HCT116 (cell line): ENCODE measurements at regions not wholly inside any gene's neighbourhood (a gene's known extent, or its start where the extent isn't known, plus 50 kb on each side); places are given as distances from the start of the nearest gene placed in this dataset.

Experiments
- ATAC-seq: fragments of 200-7000 bp; cut with Tn5 transposase; 2 replicates; pipeline ENCODE4 v1.9.1; 2020; ENCODE audit warnings: mild to moderate bottlenecking, moderate library complexity
- BruUV-seq: library from RNA; stranded (reverse); fragments of 400-500 nt; replicated peaks from 2 replicates; lab custom pipeline; 2021; lab: Mats Ljungman, UMichigan
- CTCF ChIA-PET: fragments of 300-600 bp; sonication (Branson Sonifier 250); formaldehyde crosslinking; loops from one replicate; lab custom pipeline; 2021; ENCODE audit warnings: antibody characterized with exemption; lab: Charles Lee
- POLR2A ChIA-PET: fragments of 300-600, 350-600 bp; sonication (Branson Sonifier 250); formaldehyde crosslinking; loops from one replicate; lab custom pipeline; 2021; ENCODE audit warnings: antibody characterized with exemption; lab: Charles Lee
- RAD21 ChIA-PET, 2 experiments: fragments of 300-600 bp; sonication (Branson Sonifier 250); formaldehyde crosslinking; loops; one replicate each; lab custom pipeline; 2023; ENCODE audit warnings: low total read pairs in 2 of 2; ENCODE audit not compliant: uncharacterized antibody in 2 of 2, unreplicated experiment in 2 of 2, low non-redundant PET in 1 of 2; lab: Charles Lee
- DNase-seq: peaks from one replicate; pipeline ENCODE4 v3.0.0-alpha.2; 2010; ENCODE audit warnings: low read depth, low spot score
- H2AFZ ChIP-seq: fragments of 200-600 bp; shearing (Covaris generic), sonication (generic); 2 replicates; pipeline ENCODE4 v1.6.1; 2017; ENCODE audit warnings: low read depth, mixed run types, mixed read lengths, antibody characterized with exemption, low read length; ENCODE audit not compliant: poor library complexity, severe bottlenecking
- H3K27ac ChIP-seq: 2 replicates; pipeline ENCODE4 v1.5.1; 2012; ENCODE audit warnings: low read depth, low read length
- H3K27me3 ChIP-seq: fragments of 200-600 bp; sonication (generic); 2 replicates; pipeline ENCODE4 v1.6.1; 2016; ENCODE audit warnings: mixed run types, low read length, mixed read lengths; ENCODE audit not compliant: insufficient read depth
- H3K36me3 ChIP-seq, 2 experiments: fragments of 200-500 bp in 1 of 2; fragments of 200-600 bp in 1 of 2; sonication (Bioruptor generic) in 1 of 2; sonication (generic) in 1 of 2; 2 replicates each; pipeline versions ENCODE4 v1.5.1 to v1.6.1; 2014 to 2016; ENCODE audit warnings: low read length in 2 of 2, inconsistent platforms in 1 of 2, mixed read lengths in 1 of 2, mixed run types in 1 of 2; ENCODE audit not compliant: insufficient read depth in 2 of 2, control insufficient read depth in 1 of 2
- H3K4me1 ChIP-seq, 2 experiments: fragments of 200-600 bp in 1 of 2; sonication (generic) in 1 of 2; 2 replicates each; pipeline versions ENCODE4 v1.5.1 to v1.6.1; 2012 to 2017; ENCODE audit warnings: low read length in 2 of 2, inconsistent platforms in 1 of 2, mild to moderate bottlenecking in 1 of 2, mixed read lengths in 1 of 2, mixed run types in 1 of 2, moderate library complexity in 1 of 2; ENCODE audit not compliant: insufficient read depth in 2 of 2, control insufficient read depth in 1 of 2
- H3K4me2 ChIP-seq: fragments of 200-600 bp; sonication (generic); 2 replicates; pipeline ENCODE4 v1.6.1; 2017; ENCODE audit warnings: mixed run types, low read length, mixed read lengths
- H3K4me3 ChIP-seq, 2 experiments: fragments of 200-600 bp in 1 of 2; sonication (generic) in 1 of 2; replicated peaks in 1 of 2; 2 replicates each; pipeline ENCODE4 v1.5.1; 2011 to 2016; ENCODE audit warnings: low read length in 2 of 2, control low read depth in 1 of 2, low read depth in 1 of 2, mild to moderate bottlenecking in 1 of 2, mixed read lengths in 1 of 2, mixed run types in 1 of 2
- H3K79me2 ChIP-seq: fragments of 200-600 bp; sonication (generic); 2 replicates; pipeline ENCODE4 v1.6.1; 2017; ENCODE audit warnings: mild to moderate bottlenecking, mixed run types, low read length, moderate library complexity, mixed read lengths; ENCODE audit not compliant: insufficient read depth
- H3K9ac ChIP-seq: fragments of 200-600 bp; sonication (generic); 2 replicates; pipeline ENCODE4 v1.6.1; 2016; ENCODE audit warnings: low read length, mixed read lengths
- H3K9me2 ChIP-seq: fragments of 200-600 bp; sonication (generic), shearing (Covaris generic); 2 replicates; pipeline ENCODE4 v1.6.1; 2017; ENCODE audit warnings: mixed run types, mild to moderate bottlenecking, moderate library complexity; ENCODE audit not compliant: insufficient read depth
- H3K9me3 ChIP-seq, 2 experiments: fragments of 200-500 bp in 1 of 2; fragments of 200-600 bp in 1 of 2; sonication (Bioruptor generic) in 1 of 2; sonication (generic) in 1 of 2; 2 replicates each; pipeline ENCODE4 v1.6.1; 2014 to 2017; ENCODE audit warnings: low read length in 2 of 2, mixed read lengths in 2 of 2, inconsistent platforms in 1 of 2, low read depth in 1 of 2, mild to moderate bottlenecking in 1 of 2, mixed run types in 1 of 2, moderate library complexity in 1 of 2; ENCODE audit not compliant: control insufficient read depth in 1 of 2, insufficient read depth in 1 of 2
- H4K20me1 ChIP-seq: fragments of 200-600 bp; sonication (generic), shearing (Covaris generic); 2 replicates; pipeline ENCODE4 v1.6.1; 2017; ENCODE audit warnings: mixed run types, mild to moderate bottlenecking, moderate library complexity; ENCODE audit not compliant: insufficient read depth
- ATF3 ChIP-seq: IDR thresholded peaks from 2 replicates; pipeline ENCODE4 v1.6.1; 2012
- CBX3 ChIP-seq: IDR thresholded peaks from 2 replicates; pipeline ENCODE4 v1.6.1; 2012; ENCODE audit warnings: low read depth
- ELF1 ChIP-seq: IDR thresholded peaks from 2 replicates; pipeline ENCODE4 v1.6.1; 2012; ENCODE audit warnings: low read depth, borderline replicate concordance
- EZH2 ChIP-seq: fragments of 200-600 bp; sonication (generic); IDR thresholded peaks from 2 replicates; pipeline ENCODE4 v1.6.1; 2017; ENCODE audit warnings: antibody characterized with exemption, mixed run types
- EZH2phosphoT487 ChIP-seq: fragments of 200-600 bp; IDR thresholded peaks from 2 replicates; pipeline ENCODE4 v1.6.1; 2018; ENCODE audit warnings: antibody characterized with exemption, borderline replicate concordance
- FOSL1 ChIP-seq: IDR thresholded peaks from 2 replicates; pipeline ENCODE4 v1.6.1; 2012; ENCODE audit warnings: low read depth
- POLR2AphosphoS5 ChIP-seq: IDR thresholded peaks from 2 replicates; pipeline ENCODE4 v1.6.1; 2011; ENCODE audit warnings: mild to moderate bottlenecking, low read depth, low read length, moderate library complexity
- ZBTB33 ChIP-seq: IDR thresholded peaks from 2 replicates; pipeline ENCODE4 v1.6.1; 2011; ENCODE audit warnings: mild to moderate bottlenecking, low read length, moderate library complexity; ENCODE audit not compliant: insufficient replicate concordance; ENCODE audit errors: extremely low read depth
- ZNF274 ChIP-seq: fragments of 200-500 bp; sonication (Bioruptor generic); IDR thresholded peaks from 2 replicates; pipeline ENCODE4 v1.6.1; 2014; ENCODE audit warnings: mild to moderate bottlenecking, low read depth, low read length, inconsistent platforms
- intact Hi-C: fragments of 100-400 bp; cut with micrococcal nuclease; formaldehyde crosslinking; loops from 2 replicates; pipeline ENCODE4 v1.10.0; 2022
- TF ChIP-seq, protein P1 (sequence below): IDR thresholded peaks from 2 replicates; pipeline ENCODE4 v1.6.1; 2012; ENCODE audit warnings: low read depth

- H3K79me2 ChIP-seq = no peaks in the 10 kb centered on the region
- no peak for TF ChIP-seq EZH2phosphoT487
- TF ChIP-seq ZNF274 = no peak
- H2AFZ ChIP-seq = no peak overlapping the region
- H3K27me3 ChIP-seq = no peaks in the 10 kb centered on the region
- no peaks in the 10 kb centered on the region for H3K9me2 ChIP-seq
- no peak for ATAC-seq
- H4K20me1 ChIP-seq = no peaks in the 10 kb centered on the region
- DNase-seq = no peak
- H3K36me3 ChIP-seq = no peaks in the 10 kb centered on the region
- ChIA-PET RAD21 (no interaction called here), POLR2A (no interaction called here), CTCF (no interaction called here)
- H3K4me2 ChIP-seq = no peak overlapping the region
- no peaks in the 10 kb centered on the region for H3K4me1 ChIP-seq
- H3K9ac ChIP-seq = no peak overlapping the region
- H3K4me3 ChIP-seq = no peak overlapping the region
- BruUV-seq = no TSS peak
- H3K27ac ChIP-seq = no peak overlapping the region
- H3K9me3 ChIP-seq = no peaks in the 10 kb centered on the region
- intact Hi-C loops = no loop called here
Measured at GRCh38 chrX:8005678-8006347, 78.6 kb upstream of the PNPLA4 start.

DNA sequence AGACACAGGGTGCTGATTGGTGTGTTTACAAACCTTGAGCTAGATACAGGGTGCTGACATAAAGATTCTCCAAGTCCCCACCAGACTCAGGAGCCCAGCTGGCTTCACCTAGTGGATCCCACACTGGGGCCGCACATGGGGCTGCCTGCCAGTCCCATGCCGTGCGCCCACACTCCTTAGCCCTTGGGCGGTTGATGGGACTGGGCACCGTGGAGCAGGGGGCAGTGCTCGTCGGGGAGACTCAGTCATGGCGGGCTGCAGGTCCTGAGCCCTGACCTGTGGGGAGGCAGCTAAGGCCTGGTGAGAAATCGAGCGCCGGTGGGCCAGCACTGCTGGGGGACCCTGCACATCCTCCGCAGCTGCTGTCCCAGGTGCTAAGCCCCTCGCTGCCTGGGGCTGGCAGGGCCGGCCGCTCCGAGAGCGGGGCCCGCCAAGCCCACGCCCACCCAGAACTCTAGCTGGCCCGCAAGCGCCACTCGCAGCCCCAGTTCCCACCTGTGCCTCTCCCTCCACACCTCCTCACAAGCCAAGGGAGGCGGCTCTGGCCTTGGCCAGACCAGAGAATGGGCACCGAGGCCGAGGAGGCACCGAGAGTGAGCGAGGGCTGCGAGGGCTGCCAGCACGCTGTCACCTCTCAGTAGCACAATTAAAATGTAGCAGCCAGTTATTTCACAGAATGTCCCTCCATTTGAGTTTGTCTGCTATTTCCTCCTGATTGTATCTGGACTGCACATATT is 76.1 kb upstream of the PNPLA4 start:
- ATAC-seq (no peak), DNase-seq (no peak)
- no peaks in the 10 kb centered on the region for H3K36me3 ChIP-seq
- no peak overlapping the region for H3K4me2 ChIP-seq
- H3K4me3 ChIP-seq = no peak overlapping the region
- no peaks in the 10 kb centered on the region for H3K9me2 ChIP-seq
- CTCF ChIA-PET = no interaction called here
- no TSS peak for BruUV-seq
- no peaks in the 10 kb centered on the region for H3K79me2 ChIP-seq
- no peaks in the 10 kb centered on the region for H3K4me1 ChIP-seq
- H3K9ac ChIP-seq = no peak overlapping the region
- no peaks in the 10 kb centered on the region for H3K9me3 ChIP-seq
- POLR2A ChIA-PET = no interaction called here
- intact Hi-C loops = no loop called here
- no peaks in the 10 kb centered on the region for H4K20me1 ChIP-seq
- RAD21 ChIA-PET = no interaction called here
- no peak overlapping the region for H2AFZ ChIP-seq
- H3K27me3 ChIP-seq = no peaks in the 10 kb centered on the region
- H3K27ac ChIP-seq = no peak overlapping the region
- TF ChIP-seq CBX3 (no peak), POLR2AphosphoS5 (no peak), ATF3 (no peak), ZBTB33 (no peak), FOSL1 (no peak), ELF1 (no peak), EZH2 (no peak)
- TF ChIP-seq, protein P1, sequence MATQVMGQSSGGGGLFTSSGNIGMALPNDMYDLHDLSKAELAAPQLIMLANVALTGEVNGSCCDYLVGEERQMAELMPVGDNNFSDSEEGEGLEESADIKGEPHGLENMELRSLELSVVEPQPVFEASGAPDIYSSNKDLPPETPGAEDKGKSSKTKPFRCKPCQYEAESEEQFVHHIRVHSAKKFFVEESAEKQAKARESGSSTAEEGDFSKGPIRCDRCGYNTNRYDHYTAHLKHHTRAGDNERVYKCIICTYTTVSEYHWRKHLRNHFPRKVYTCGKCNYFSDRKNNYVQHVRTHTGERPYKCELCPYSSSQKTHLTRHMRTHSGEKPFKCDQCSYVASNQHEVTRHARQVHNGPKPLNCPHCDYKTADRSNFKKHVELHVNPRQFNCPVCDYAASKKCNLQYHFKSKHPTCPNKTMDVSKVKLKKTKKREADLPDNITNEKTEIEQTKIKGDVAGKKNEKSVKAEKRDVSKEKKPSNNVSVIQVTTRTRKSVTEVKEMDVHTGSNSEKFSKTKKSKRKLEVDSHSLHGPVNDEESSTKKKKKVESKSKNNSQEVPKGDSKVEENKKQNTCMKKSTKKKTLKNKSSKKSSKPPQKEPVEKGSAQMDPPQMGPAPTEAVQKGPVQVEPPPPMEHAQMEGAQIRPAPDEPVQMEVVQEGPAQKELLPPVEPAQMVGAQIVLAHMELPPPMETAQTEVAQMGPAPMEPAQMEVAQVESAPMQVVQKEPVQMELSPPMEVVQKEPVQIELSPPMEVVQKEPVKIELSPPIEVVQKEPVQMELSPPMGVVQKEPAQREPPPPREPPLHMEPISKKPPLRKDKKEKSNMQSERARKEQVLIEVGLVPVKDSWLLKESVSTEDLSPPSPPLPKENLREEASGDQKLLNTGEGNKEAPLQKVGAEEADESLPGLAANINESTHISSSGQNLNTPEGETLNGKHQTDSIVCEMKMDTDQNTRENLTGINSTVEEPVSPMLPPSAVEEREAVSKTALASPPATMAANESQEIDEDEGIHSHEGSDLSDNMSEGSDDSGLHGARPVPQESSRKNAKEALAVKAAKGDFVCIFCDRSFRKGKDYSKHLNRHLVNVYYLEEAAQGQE = no peak
